Omental fat pad (tissue), 3 donors: ENCODE measurements at regions not wholly inside any gene's neighbourhood (a gene's known extent, or its start where the extent isn't known, plus 50 kb on each side); places are given as distances from the start of the nearest gene placed in this dataset.

Experiments
- ATAC-seq: fragments of 150-250 bp; one replicate; pipeline ENCODE4 v1.9.1; 2016; ENCODE audit warnings: mild to moderate bottlenecking, moderate library complexity; ENCODE audit not compliant: low FRiP score
- DNase-seq: peaks from one replicate; pipeline ENCODE4 v3.0.0-alpha.2; 2019; ENCODE audit warnings: low spot score
- TF ChIP-seq, protein P1 (sequence below), 3 donors: fragments of 450-650 bp; IDR thresholded peaks; one replicate each; pipeline ENCODE4 v1.5.1; 2016 to 2017; ENCODE audit warnings: antibody characterized with exemption in 3 of 3, mild to moderate bottlenecking in 3 of 3, moderate library complexity in 2 of 3

DNA sequence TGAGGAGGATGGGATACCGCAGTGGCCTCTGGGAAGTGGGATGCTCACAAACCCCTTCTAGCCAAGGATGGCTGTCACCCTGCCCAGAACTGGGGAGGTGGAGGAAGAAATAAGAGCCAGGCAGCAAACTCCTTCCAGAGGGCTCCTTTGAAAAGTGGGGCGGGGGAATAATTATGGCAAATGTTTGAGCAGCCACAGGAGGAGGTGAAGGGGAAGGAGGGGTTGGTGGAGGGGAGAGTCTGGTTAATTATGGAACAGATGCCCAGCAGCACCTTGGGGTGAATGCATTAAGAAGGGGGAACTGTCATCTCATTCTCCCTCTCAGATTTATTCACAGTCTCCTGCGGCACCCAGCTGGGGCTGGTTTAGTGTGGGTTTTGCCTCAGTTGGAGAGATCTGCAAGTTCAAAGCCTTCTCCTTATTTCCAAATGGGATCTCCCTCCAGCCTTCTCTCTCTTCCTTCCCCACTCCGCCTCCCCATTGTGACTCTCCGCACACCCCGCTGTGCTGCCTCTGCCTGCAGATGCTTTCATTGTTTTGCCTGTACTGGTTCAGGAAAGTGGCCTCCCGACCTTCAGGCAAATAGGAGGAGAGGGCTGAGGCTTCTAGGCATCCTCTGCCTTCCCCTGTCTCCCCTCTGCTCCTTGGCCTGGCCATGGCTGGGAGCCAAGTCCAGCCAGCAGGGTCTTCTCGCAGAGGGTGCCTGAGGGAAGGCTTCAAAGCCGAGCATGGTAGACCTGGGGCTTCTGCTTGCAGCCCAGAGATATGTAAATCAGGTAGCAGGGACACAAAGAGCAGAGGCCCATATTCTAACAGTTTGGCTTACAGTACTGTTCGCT is 457.2 kb upstream of the MEX3C start:
- ATAC-seq = no peak
- no peak for DNase-seq
- TF ChIP-seq, protein P1, sequence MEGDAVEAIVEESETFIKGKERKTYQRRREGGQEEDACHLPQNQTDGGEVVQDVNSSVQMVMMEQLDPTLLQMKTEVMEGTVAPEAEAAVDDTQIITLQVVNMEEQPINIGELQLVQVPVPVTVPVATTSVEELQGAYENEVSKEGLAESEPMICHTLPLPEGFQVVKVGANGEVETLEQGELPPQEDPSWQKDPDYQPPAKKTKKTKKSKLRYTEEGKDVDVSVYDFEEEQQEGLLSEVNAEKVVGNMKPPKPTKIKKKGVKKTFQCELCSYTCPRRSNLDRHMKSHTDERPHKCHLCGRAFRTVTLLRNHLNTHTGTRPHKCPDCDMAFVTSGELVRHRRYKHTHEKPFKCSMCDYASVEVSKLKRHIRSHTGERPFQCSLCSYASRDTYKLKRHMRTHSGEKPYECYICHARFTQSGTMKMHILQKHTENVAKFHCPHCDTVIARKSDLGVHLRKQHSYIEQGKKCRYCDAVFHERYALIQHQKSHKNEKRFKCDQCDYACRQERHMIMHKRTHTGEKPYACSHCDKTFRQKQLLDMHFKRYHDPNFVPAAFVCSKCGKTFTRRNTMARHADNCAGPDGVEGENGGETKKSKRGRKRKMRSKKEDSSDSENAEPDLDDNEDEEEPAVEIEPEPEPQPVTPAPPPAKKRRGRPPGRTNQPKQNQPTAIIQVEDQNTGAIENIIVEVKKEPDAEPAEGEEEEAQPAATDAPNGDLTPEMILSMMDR (IDR thresholded peaks at IDR 0.05) = no peak

DNA sequence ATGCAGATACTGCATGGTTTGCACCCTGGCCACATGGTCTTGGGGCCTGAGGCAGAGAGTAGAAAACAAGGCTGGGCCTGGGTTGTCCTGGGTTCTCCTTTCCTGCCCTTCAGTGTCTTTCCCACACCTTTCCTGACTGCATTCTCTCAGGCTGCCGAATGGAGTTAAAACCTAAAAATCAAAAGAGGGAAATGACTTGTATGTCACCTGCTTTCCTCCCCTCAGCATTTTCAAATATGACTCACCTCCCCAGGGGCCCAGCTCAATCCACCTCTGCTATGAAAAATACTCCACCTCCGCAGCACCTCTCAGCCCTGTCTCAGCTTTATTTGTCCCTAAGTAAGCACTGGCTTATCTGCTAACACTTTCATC is 457.8 kb upstream of the MEX3C start:
- TF ChIP-seq, protein P1 (IDR thresholded peaks at IDR 0.05) = no peak
- no peak for ATAC-seq
- DNase-seq = no peak

DNA sequence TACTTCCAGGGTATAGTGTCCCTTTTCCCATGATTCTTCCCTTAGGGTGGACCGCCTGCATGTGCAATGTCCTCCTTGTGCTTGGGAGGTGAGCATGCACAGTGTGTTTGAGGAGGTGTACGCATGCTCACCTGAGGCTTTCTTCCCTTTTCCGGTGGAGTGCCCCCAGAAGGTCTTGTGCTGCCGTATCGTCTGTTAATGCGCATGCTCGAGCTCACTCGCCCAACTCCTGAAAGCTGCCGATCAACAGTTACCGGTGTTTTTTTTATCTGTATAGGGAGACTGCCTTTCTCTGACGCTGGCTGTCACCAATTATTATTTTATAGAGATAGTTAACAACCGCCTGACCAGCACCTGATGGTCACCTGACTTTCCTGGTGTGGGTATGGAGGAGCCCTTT is 458.8 kb upstream of the MEX3C start:
- TF ChIP-seq, protein P1 (IDR thresholded peaks at IDR 0.05) = no peak
- ATAC-seq (no peak), DNase-seq (no peak)

DNA sequence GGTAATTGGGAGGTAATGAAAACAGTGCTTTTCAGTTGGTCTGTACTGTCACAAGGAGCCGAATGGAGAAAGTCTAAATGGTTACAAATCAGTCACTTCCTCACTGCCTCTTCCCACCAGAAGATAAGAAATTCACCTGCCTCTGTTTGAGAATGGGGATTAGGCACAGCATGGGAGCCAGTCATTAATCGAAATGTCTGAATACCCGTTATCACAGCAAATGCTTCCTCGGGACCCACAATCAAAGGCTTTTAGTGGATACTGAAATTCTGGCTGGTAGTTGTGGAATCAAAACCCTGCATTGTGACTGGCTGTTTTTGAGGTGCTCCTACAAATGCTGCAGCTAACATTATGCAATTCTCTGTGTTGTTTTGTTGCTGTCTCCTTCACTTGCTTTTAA is 461.0 kb upstream of the MEX3C start:
- TF ChIP-seq, protein P1 (IDR thresholded peaks at IDR 0.05) = no peak
- no peak for DNase-seq
- no peak for ATAC-seq

DNA sequence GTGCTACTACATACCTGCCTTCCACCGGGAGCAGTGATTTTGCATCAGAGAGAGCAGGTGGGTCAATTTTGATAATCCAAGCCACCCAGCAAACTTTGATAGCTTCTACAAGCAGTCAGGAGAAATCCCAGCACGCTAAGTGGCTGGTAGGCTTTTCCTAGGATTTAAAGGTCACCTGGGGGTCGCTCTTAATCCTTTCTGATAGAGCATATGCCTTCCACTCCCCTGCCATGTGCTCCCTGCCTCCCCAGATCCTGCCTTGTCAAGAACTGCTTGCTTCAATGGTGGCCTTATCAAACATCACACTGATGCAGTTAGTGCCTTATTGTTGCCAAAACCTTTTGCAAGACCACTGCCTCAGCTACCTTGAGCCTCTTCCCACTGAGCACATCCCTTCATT is 462.3 kb upstream of the MEX3C start:
- ATAC-seq = no peak
- TF ChIP-seq, protein P1 (IDR thresholded peaks at IDR 0.05) = no peak
- DNase-seq = no peak

DNA sequence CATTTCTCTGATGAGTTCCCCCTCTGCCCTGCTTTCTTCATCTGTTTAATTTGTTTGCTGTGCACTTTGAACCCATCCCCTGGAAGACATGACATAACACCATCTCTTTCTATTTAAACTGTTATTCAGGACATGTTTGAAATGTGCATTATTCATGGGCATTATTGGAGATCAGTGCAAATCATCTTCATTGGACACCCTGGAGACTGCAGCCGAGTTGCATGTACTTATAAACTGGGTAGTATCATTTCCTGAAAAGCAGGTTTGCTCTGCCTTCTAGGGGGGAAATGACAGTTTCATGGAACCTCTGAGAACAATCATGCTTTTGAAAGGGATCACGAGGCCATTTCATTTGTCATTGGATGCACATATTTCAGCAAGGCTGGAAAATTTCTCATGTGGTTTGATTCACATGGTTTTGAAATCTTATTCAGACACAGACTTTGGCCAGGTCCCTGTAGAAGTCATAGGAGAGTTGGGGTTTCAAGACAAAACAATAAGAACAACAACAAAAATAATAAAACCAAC is 462.8 kb upstream of the MEX3C start:
- ATAC-seq (no peak), DNase-seq (no peak)
- TF ChIP-seq, protein P1 (IDR thresholded peaks at IDR 0.05) = no peak

DNA sequence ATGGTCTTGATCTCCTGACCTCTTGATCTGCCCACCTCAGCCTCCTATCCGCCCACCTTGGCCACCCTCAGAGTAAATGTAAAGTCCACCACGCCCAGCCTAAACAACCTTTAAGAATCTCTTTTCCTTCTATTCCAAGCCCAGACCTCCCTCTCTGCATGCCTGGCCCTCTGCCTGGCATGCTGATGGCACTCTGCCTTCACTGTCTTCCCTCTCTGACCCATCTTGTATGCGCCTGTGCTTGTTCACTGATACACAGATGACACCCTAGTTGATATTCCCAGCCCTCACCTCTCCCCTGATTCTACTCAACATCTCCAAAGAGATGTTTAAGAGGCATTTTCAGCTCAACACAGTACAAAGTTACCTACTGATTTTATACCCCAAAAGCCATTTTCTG is 466.8 kb upstream of the MEX3C start:
- DNase-seq = no peak
- TF ChIP-seq, protein P1 (IDR thresholded peaks at IDR 0.05) = no peak
- ATAC-seq = no peak
